K562 (cell line): ENCODE measurements at regions not wholly inside any gene's neighbourhood (a gene's known extent, or its start where the extent isn't known, plus 50 kb on each side); places are given as distances from the start of the nearest gene placed in this dataset.

Source experiments
- ATAC-seq: fragments of 200-7000 bp; cut with Tn5 transposase; 3 replicates; pipeline ENCODE4 v1.9.1; 2020; ENCODE audit warnings: moderate library complexity
- BruUV-seq: library from RNA; stranded (reverse); fragments of 400-500 nt; replicated peaks from 2 replicates; lab custom pipeline; 2021; lab: Mats Ljungman, UMichigan
- CTCF ChIA-PET: fragments of 300-600 bp; formaldehyde crosslinking; extraction: SDS; loops from one replicate; lab custom pipeline; 2021; ENCODE audit warnings: low intra/inter-chr PET ratio; lab: Yijun Ruan, JAX
- POLR2A ChIA-PET: fragments of 300-600, 350-650 bp; sonication (Branson Sonifier 250); formaldehyde crosslinking; extraction: SDS; loops from one replicate; lab custom pipeline; 2021; ENCODE audit warnings: antibody characterized with exemption, inconsistent platforms; lab: Yijun Ruan, JAX
- DNase-seq, 4 experiments: peaks; one replicate each; pipeline versions ENCODE4 v3.0.0 to v3.0.0-alpha.2; 2011 to 2018; ENCODE audit warnings: low spot score in 3 of 4, mixed read lengths in 3 of 4; ENCODE audit errors: extremely low read depth in 1 of 4
- FAIRE-seq: peaks from 2 replicates; lab custom pipeline; 2011; peaks lifted over from hg19 to GRCh38; lab: Jason Lieb, UNC
- H2AFZ ChIP-seq: 2 replicates; pipeline ENCODE4 v1.6.0; 2011; ENCODE audit warnings: low read depth, low read length, control low read depth, inconsistent platforms
- H3K27ac ChIP-seq: fragments of 200-600 bp; 3 replicates; pipeline ENCODE4 v1.8.0; 2011; ENCODE audit warnings: low read depth, mild to moderate bottlenecking, control low read depth, inconsistent platforms, low read length, moderate library complexity, mixed read lengths; ENCODE audit errors: extremely low read depth
- H3K27me3 ChIP-seq, 2 experiments: fragments of 300-600 bp in 1 of 2; 2 replicates in 1 of 2; 3 replicates in 1 of 2; pipeline versions ENCODE4 v1.6.0 to v1.8.0; 2011; ENCODE audit warnings: inconsistent platforms in 2 of 2, low read length in 2 of 2, mild to moderate bottlenecking in 1 of 2, mixed read lengths in 1 of 2, moderate library complexity in 1 of 2; ENCODE audit not compliant: control insufficient read depth in 2 of 2, insufficient read depth in 2 of 2
- H3K36me3 ChIP-seq: fragments of 300-600 bp; 3 replicates; pipeline ENCODE4 v1.8.0; 2011; ENCODE audit warnings: mild to moderate bottlenecking, low read length, inconsistent platforms; ENCODE audit not compliant: control insufficient read depth, insufficient read depth
- H3K4me1 ChIP-seq, 2 experiments: fragments of 200-600 bp in 1 of 2; replicated peaks in 1 of 2; 2 replicates in 1 of 2; 3 replicates in 1 of 2; pipeline versions ENCODE4 v1.5.1 to v1.8.0; 2011; ENCODE audit warnings: inconsistent platforms in 2 of 2, low read length in 2 of 2, mild to moderate bottlenecking in 1 of 2, mixed read lengths in 1 of 2, moderate library complexity in 1 of 2; ENCODE audit not compliant: control insufficient read depth in 2 of 2, insufficient read depth in 2 of 2
- H3K4me2 ChIP-seq: 2 replicates; pipeline ENCODE4 v1.6.1; 2011; ENCODE audit warnings: low read length, control low read depth, inconsistent platforms, mixed read lengths; ENCODE audit not compliant: insufficient read depth
- H3K4me3 ChIP-seq: fragments of 200-600 bp; sonication (generic), shearing (Covaris generic); 2 replicates; pipeline ENCODE4 v1.5.1; 2016; ENCODE audit warnings: control low read depth, inconsistent platforms
- H3K79me2 ChIP-seq: fragments of 200-600 bp; 3 replicates; pipeline ENCODE4 v1.8.0; 2011; ENCODE audit warnings: low read length, inconsistent platforms; ENCODE audit not compliant: control insufficient read depth, insufficient read depth
- H3K9ac ChIP-seq, 2 experiments: 2 replicates each; pipeline versions ENCODE4 v1.6.0 to v1.6.1; 2011; ENCODE audit warnings: low read depth in 2 of 2, low read length in 2 of 2, control low read depth in 1 of 2, inconsistent platforms in 1 of 2, mild to moderate bottlenecking in 1 of 2, mixed read lengths in 1 of 2; ENCODE audit not compliant: insufficient read depth in 1 of 2
- H3K9me1 ChIP-seq: one replicate; pipeline ENCODE4 v1.6.0; 2011; ENCODE audit warnings: inconsistent platforms, mild to moderate bottlenecking, low read length, moderate library complexity; ENCODE audit not compliant: control insufficient read depth, insufficient read depth
- H3K9me3 ChIP-seq: replicated peaks from 2 replicates; pipeline ENCODE4 v1.5.1; 2011; ENCODE audit warnings: low read depth, low read length, inconsistent platforms; ENCODE audit not compliant: control insufficient read depth, insufficient read depth
- H4K20me1 ChIP-seq: replicated peaks from 2 replicates; pipeline ENCODE4 v1.6.1; 2011; ENCODE audit warnings: low read length, inconsistent platforms, mixed read lengths; ENCODE audit not compliant: control insufficient read depth, insufficient read depth
- BDP1 ChIP-seq: IDR thresholded peaks from 3 replicates; pipeline ENCODE4 v1.6.1; 2011; ENCODE audit not compliant: insufficient read length, insufficient read depth
- CEBPB ChIP-seq: fragments of 450-650 bp; IDR thresholded peaks from 2 replicates; pipeline ENCODE4 v1.6.1; 2016; ENCODE audit warnings: missing genetic modification characterization, missing compliant biosample characterization
- DNMT1 ChIP-seq: fragments of 450-650 bp; IDR thresholded peaks from 2 replicates; pipeline ENCODE4 v1.6.1; 2016; ENCODE audit warnings: antibody characterized with exemption, mild to moderate bottlenecking
- ETS2 ChIP-seq: IDR thresholded peaks from 2 replicates; pipeline ENCODE4 v1.6.1; 2016; ENCODE audit warnings: borderline replicate concordance, missing genetic modification characterization, mild to moderate bottlenecking, moderate library complexity, missing compliant biosample characterization; ENCODE audit not compliant: poor library complexity, severe bottlenecking
- FOXM1 ChIP-seq, 2 experiments: fragments of 450-650 bp in 1 of 2; sonication (generic) in 1 of 2; formaldehyde crosslinking in 1 of 2; IDR thresholded peaks; 2 replicates each; pipeline versions ENCODE4 v1.6.1 to v1.9.0; 2017 to 2022; ENCODE audit warnings: low read depth in 2 of 2, mild to moderate bottlenecking in 2 of 2, missing genetic modification reagents in 1 of 2, moderate library complexity in 1 of 2
- JUN ChIP-seq, 2 experiments: sonication (generic) in 1 of 2; formaldehyde crosslinking in 1 of 2; IDR thresholded peaks; 2 replicates each; pipeline versions ENCODE4 v1.6.1 to v1.8.0; 2012 to 2022; ENCODE audit warnings: borderline replicate concordance in 2 of 2, mild to moderate bottlenecking in 2 of 2, improper control_type of control experiment in 1 of 2, low read depth in 1 of 2, low read length in 1 of 2, missing genetic modification reagents in 1 of 2
- KLF10 ChIP-seq: fragments of 250-450 bp; sonication (Bioruptor Pico); IDR thresholded peaks from 2 replicates; pipeline ENCODE4 v1.6.1; 2021; ENCODE audit warnings: matching md5 sums
- NCOA2 ChIP-seq, 2 experiments: fragments of 450-650 bp; IDR thresholded peaks; 2 replicates each; pipeline ENCODE4 v1.6.1; 2018; ENCODE audit warnings: mild to moderate bottlenecking in 2 of 2, moderate library complexity in 1 of 2; ENCODE audit not compliant: partially characterized antibody in 2 of 2
- OTX1 ChIP-seq: fragments of 450-650 bp; formaldehyde crosslinking; IDR thresholded peaks from 2 replicates; pipeline ENCODE4 v1.4.0; 2022; ENCODE audit warnings: mild to moderate bottlenecking
- RBM15 ChIP-seq: fragments of 200-400 bp; formaldehyde crosslinking; IDR thresholded peaks from 2 replicates; pipeline ENCODE4 v1.6.1; 2018; ENCODE audit warnings: mild to moderate bottlenecking, low read length, moderate library complexity; ENCODE audit not compliant: insufficient read depth
- SAFB2 ChIP-seq: fragments of 200-400 bp; formaldehyde crosslinking; IDR thresholded peaks from 2 replicates; pipeline ENCODE4 v1.6.1; 2018; ENCODE audit warnings: borderline replicate concordance, low read length, low read depth, moderate library complexity; ENCODE audit not compliant: severe bottlenecking
- SIN3B ChIP-seq: fragments of 450-650 bp; IDR thresholded peaks from 2 replicates; pipeline ENCODE4 v1.6.1; 2017; ENCODE audit warnings: low read depth, mild to moderate bottlenecking, moderate library complexity
- THRAP3 ChIP-seq: fragments of 450-650 bp; IDR thresholded peaks from 2 replicates; pipeline ENCODE4 v1.6.1; 2016; ENCODE audit warnings: mild to moderate bottlenecking, inconsistent platforms, borderline replicate concordance
- ZNF232 ChIP-seq: sonication (generic); formaldehyde crosslinking; IDR thresholded peaks from 2 replicates; pipeline ENCODE4 v1.8.0; 2022; ENCODE audit warnings: mild to moderate bottlenecking, missing genetic modification reagents
- ZNF316 ChIP-seq: fragments of 450-650 bp; IDR thresholded peaks from 2 replicates; pipeline ENCODE4 v1.6.1; 2016
- ZNF431 ChIP-seq: sonication (generic); formaldehyde crosslinking; IDR thresholded peaks from 2 replicates; pipeline ENCODE4 v1.8.0; 2022; ENCODE audit warnings: mild to moderate bottlenecking, missing genetic modification reagents
- ZNF76 ChIP-seq: fragments of 250-450 bp; sonication (Bioruptor Pico); IDR thresholded peaks from 2 replicates; pipeline ENCODE4 v1.4.0; 2020; ENCODE audit warnings: mild to moderate bottlenecking, moderate library complexity, borderline replicate concordance
- ZZZ3 ChIP-seq: fragments of 450-650 bp; IDR thresholded peaks from 2 replicates; pipeline ENCODE4 v1.6.1; 2016; ENCODE audit warnings: antibody characterized with exemption, mild to moderate bottlenecking, moderate library complexity
- WGBS: fragments of 100-300 bp; shearing (Covaris generic); methylation state at CpG from one replicate; pipeline ENCODE4 v1.1.6; 2016; ENCODE audit warnings: low coverage, mixed read lengths; ENCODE audit not compliant: insufficient coverage; ENCODE audit errors: missing lambda C conversion rate; 5-methylcytosine and 5-hydroxymethylcytosine counted together
- in situ Hi-C: fragments of 300-500 bp; cut with MboI; formaldehyde crosslinking; loops from 4 replicates; pipeline ENCODE4 v1.15.0; 2018; ENCODE audit warnings: inconsistent platforms, mixed read lengths
- intact Hi-C: fragments of 100-400 bp; cut with micrococcal nuclease; formaldehyde crosslinking; loops from 2 replicates; pipeline ENCODE4 v1.14.2; 2022

DNA sequence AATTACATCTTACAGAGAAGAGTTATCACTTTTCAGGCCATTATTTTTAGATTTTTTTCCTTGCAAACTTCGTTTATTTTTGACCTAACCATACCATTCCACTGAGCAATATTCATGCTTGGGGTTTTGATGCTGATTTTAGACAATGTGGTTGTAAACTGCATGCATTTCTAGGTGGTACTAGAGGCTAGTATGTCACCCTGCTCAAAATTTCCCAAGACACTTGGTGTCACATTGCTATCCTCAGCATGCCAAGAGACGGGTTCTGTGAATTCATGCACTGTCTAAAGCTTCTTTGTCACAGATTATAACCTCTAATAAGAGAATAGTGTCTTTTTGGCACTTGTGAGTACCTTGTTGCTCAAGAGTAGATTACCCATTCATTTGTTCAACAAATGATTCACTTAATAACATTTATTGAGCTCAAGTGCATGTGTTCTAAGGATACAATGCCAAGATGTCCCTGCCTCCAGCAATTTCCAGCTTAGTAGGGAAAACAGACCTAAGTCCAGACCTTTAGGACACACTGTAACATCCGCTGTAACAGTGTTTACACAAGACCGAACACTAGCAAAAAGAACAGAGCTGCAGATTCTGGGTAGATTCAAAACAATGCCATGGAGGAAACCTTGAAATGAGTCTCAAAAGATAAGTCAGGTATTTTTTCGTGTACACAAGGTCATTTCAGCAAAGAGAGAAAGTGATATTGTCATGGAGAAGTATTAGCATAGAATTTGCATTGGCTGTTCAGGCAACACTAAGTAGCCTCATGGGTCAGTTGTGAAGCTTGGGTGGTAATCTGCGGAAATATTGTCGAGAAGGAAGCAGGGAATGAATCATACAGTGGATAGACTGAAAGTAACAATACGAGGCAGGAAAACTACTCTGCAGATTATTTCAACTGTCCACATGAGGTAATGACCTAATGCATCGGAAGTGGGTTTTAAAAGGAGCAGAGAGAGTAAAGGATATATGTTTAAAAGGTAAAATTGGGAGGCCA lies 515.1 kb upstream of the ZFP42 start:
- CTCF ChIA-PET: no interaction called here
- ATAC-seq (no peak), DNase-seq (no peak), FAIRE-seq (no peak)
- Histone ChIP-seq H3K27me3 (no peaks in the 10 kb centered on the region), H3K79me2 (no peaks in the 10 kb centered on the region), H3K9me3 (no peaks in the 10 kb centered on the region), H3K4me3 (no peak overlapping the region), H3K9me1 (no peaks in the 10 kb centered on the region), H2AFZ (no peak overlapping the region), H3K4me2 (no peak overlapping the region), H3K36me3 (no peaks in the 10 kb centered on the region), H3K9ac (no peak overlapping the region), H3K4me1 (no peaks in the 10 kb centered on the region), H3K27ac (no peak overlapping the region), H4K20me1 (no peaks in the 10 kb centered on the region)
- no TSS peak for BruUV-seq
- 2% methylated on average over 9 of the region's 9 CpGs for WGBS
- in situ Hi-C loops: no loop called here
- TF ChIP-seq CEBPB (tag): no peak
- no peak for TF ChIP-seq THRAP3
- no peak for TF ChIP-seq KLF10
- no peak for TF ChIP-seq SIN3B
- TF ChIP-seq NCOA2 (IDR thresholded peaks at IDR 0.05; ENCODE audit: partially characterized antibody in 2 of 2): no peak
- TF ChIP-seq JUN (IDR thresholded peaks at IDR 0.05; ENCODE audit: borderline replicate concordance, low read depth, low read length): no peak
- TF ChIP-seq JUN (CRISPR knock-in tag; IDR thresholded peaks at IDR 0.05; ENCODE audit: borderline replicate concordance): no peak
- TF ChIP-seq OTX1 (CRISPR knock-in tag): no peak
- TF ChIP-seq ETS2 (tag): no peak
- no peak for TF ChIP-seq DNMT1
- TF ChIP-seq ZNF431 (CRISPR knock-in tag): no peak
- TF ChIP-seq BDP1: no peak
- TF ChIP-seq ZNF232 (CRISPR knock-in tag): no peak
- TF ChIP-seq FOXM1 (IDR thresholded peaks at IDR 0.05; ENCODE audit: low read depth): no peak
- no peak for TF ChIP-seq FOXM1 (CRISPR knock-in tag; IDR thresholded peaks at IDR 0.05; ENCODE audit: low read depth)
- no peak for TF ChIP-seq ZZZ3
- no peak for TF ChIP-seq SAFB2
- no peak for TF ChIP-seq ZNF316
- no peak for TF ChIP-seq ZNF76 (CRISPR knock-in tag)
- no peak for TF ChIP-seq RBM15
- POLR2A ChIA-PET: no interaction called here
- intact Hi-C loops: no loop called here
